COR-L47 (cell line): ENCODE measurements at regions not wholly inside any gene's neighbourhood (a gene's known extent, or its start where the extent isn't known, plus 50 kb on each side); places are given as distances from the start of the nearest gene placed in this dataset.
"Not testable (repeated sequence)": the region's sequence is repeated elsewhere in the genome, so short reads cannot be mapped to it uniquely, and the experiment has no call there.

Experiments
- DNase-seq: peaks from one replicate; lab custom pipeline; 2025; lab: John Stamatoyannopoulos, UW

- no peak for DNase-seq
Measured at GRCh38 chr2:18077704-18078103, 199.2 kb downstream of the KCNS3 start.

GRCh38 chr2:18077231-18077630, 198.8 kb downstream of the KCNS3 start:
- DNase-seq: no peak

GRCh38 chr2:18074476-18074875, 196.0 kb downstream of the KCNS3 start:
- DNase-seq: no peak

- no peak for DNase-seq
Measured at GRCh38 chr2:18073601-18074000, 195.1 kb downstream of the KCNS3 start.

GRCh38 chr2:18067588-18068384, 189.3 kb downstream of the KCNS3 start:
- DNase-seq: no peak

GRCh38 chr2:18066894-18067293, 188.4 kb downstream of the KCNS3 start:
- no peak for DNase-seq

- DNase-seq: no peak
Measured at GRCh38 chr2:18066066-18066465, 187.6 kb downstream of the KCNS3 start.

GRCh38 chr2:18065249-18065648, 186.8 kb downstream of the KCNS3 start:
- DNase-seq: no peak

- no peak for DNase-seq
Measured at GRCh38 chr2:18063826-18064470, 185.5 kb downstream of the KCNS3 start.

GRCh38 chr2:18062892-18063291, 184.4 kb downstream of the KCNS3 start:
- DNase-seq: no peak

- DNase-seq: no peak
Measured at GRCh38 chr2:18061717-18062116, 183.2 kb downstream of the KCNS3 start.

- DNase-seq: no peak
Measured at GRCh38 chr2:18057657-18058056, 179.2 kb downstream of the KCNS3 start.

- no peak for DNase-seq
Measured at GRCh38 chr2:18055290-18055689, 176.8 kb downstream of the KCNS3 start.

GRCh38 chr2:18050001-18050400, 171.5 kb downstream of the KCNS3 start:
- DNase-seq: no peak

GRCh38 chr2:18049325-18049724, 170.9 kb downstream of the KCNS3 start:
- no peak for DNase-seq

- no peak for DNase-seq
Measured at GRCh38 chr2:18047896-18048657, 169.6 kb downstream of the KCNS3 start.

GRCh38 chr2:18047213-18047611, 168.7 kb downstream of the KCNS3 start:
- DNase-seq: no peak

- no peak for DNase-seq
Measured at GRCh38 chr2:18046558-18047212, 168.2 kb downstream of the KCNS3 start.

GRCh38 chr2:18046017-18046416, 167.6 kb downstream of the KCNS3 start:
- DNase-seq: no peak

GRCh38 chr2:18045230-18045629, 166.8 kb downstream of the KCNS3 start:
- no peak for DNase-seq

GRCh38 chr2:18017381-18017780, 138.9 kb downstream of the KCNS3 start:
- not testable (repeated sequence) for DNase-seq

- DNase-seq: no peak
Measured at GRCh38 chr2:18009891-18010290, 131.4 kb downstream of the KCNS3 start.
